ENCODE measurements at regions not wholly inside any gene's neighbourhood (a gene's known extent, or its start where the extent isn't known, plus 50 kb on each side); places are given as distances from the start of the nearest gene placed in this dataset.

DNA sequence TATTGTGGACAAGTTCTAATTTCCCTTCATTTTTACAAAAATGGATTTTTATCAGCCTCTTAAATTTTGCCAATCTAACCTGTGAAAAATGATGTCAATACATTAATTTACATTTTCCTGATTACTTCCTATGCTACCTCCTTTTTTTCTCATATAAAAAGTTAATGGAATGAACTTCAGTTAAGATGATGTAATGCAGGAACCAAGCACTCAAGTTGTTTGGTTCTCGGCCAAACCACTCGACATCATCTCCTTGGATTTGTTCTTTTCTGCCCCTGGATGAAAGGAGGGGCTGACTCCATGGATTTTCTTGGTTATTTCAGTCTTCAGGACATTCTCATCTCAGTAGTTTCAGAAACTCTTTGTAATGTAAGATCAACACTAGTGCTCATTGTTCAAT is 253.1 kb upstream of the NXPH2 start:
- H3K27ac ChIP-seq (ENCODE audit: low read depth, low read length), result no peak overlapping the region
- no peak overlapping the region for H3K4me3 ChIP-seq (ENCODE audit: low read length)
- no peaks in the 10 kb centered on the region for H3K4me1 ChIP-seq (ENCODE audit: insufficient read depth, low read length)
- no peaks in the 10 kb centered on the region for H3K36me3 ChIP-seq (ENCODE audit: insufficient read depth, low read length)
- H3K9ac ChIP-seq (ENCODE audit: low read depth, low read length), result no peak overlapping the region
- no peaks in the 10 kb centered on the region for H3K9me3 ChIP-seq (ENCODE audit: insufficient read depth, low read depth, low read length)
- H3K27me3 ChIP-seq (ENCODE audit: insufficient read depth, low read length), result no peaks in the 10 kb centered on the region
- 94% methylated on average over 2 of the region's 2 CpGs for WGBS

DNA sequence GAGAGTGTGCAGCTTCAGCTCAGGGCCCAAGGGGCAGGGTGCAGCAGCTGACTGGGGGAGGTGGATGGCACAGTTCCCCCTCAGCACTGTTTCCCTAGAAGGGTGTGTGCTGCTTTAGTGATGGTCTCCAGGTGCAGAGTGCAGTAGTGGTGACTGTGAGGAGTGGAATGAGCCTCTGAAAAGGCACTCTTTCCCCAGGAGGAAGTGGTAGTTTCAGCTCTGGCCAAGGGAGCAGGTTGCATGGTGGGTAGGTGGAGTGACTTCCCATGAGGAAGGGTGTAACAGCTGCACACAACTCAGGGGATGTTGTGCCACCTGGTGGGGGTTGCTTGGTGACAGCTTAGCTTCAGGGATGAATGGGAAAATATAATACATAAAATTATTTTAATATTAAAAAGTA is 251.5 kb upstream of the NXPH2 start:
- H3K4me3 ChIP-seq (ENCODE audit: low read length), result no peak overlapping the region
- H3K27me3 ChIP-seq (ENCODE audit: insufficient read depth, low read length), result no peaks in the 10 kb centered on the region
- no peaks in the 10 kb centered on the region for H3K9me3 ChIP-seq (ENCODE audit: insufficient read depth, low read depth, low read length)
- H3K9ac ChIP-seq (ENCODE audit: low read depth, low read length), result no peak overlapping the region
- H3K27ac ChIP-seq (ENCODE audit: low read depth, low read length), result no peak overlapping the region
- H3K4me1 ChIP-seq (ENCODE audit: insufficient read depth, low read length), result no peaks in the 10 kb centered on the region
- no peaks in the 10 kb centered on the region for H3K36me3 ChIP-seq (ENCODE audit: insufficient read depth, low read length)

DNA sequence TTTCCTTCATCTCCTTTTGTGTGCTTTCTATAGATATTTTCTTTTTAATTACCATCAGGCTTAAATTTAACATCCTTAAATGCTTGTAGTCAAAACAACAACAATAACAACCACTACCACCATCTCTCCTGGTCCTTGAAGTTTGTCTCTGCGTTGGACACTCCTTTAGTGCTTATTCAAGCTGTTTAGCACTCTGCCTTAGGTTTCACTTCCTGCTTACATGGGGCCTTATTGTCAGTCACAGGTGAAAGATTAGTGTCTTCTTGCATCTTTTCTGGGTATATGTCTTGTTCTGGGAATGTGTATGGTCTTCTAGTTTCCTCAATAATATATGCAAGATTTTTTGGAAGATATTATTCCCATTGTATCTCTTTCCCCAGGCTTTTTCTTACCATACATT is 240.1 kb upstream of the NXPH2 start:
- H3K27ac ChIP-seq (ENCODE audit: low read depth, low read length), result no peak overlapping the region
- H3K9ac ChIP-seq (ENCODE audit: low read depth, low read length), result no peak overlapping the region
- 94% methylated on average over 1 of the region's 1 CpG for WGBS
- no peak overlapping the region for H3K4me3 ChIP-seq (ENCODE audit: low read length)
- H3K27me3 ChIP-seq (ENCODE audit: insufficient read depth, low read length), result no peaks in the 10 kb centered on the region
- H3K9me3 ChIP-seq (ENCODE audit: insufficient read depth, low read depth, low read length), result peaks cover 11% of the 10 kb centered on the region; the same call in 1 of the 2 replicates
- no peaks in the 10 kb centered on the region for H3K4me1 ChIP-seq (ENCODE audit: insufficient read depth, low read length)
- H3K36me3 ChIP-seq (ENCODE audit: insufficient read depth, low read length), result no peaks in the 10 kb centered on the region

DNA sequence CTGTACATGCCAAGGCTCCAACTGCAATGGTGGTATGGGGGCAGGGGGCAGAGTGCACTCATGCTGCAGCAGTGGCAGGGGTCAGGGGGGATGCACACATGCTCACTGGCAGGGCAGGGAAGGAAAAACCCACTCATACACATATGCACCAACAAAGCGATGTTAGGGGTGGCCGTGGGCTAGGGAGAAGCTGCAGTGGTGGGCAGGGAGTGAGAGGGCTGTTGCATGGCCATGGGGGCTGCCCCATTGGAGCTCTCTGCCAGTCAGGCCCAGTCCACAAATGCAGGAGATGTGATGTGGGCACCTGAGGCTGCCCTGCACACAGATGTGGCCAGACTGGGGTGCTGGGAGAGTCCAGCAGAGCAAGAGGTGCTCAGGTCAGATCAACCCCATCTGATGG is 238.1 kb upstream of the NXPH2 start:
- 98% methylated on average over 2 of the region's 2 CpGs for WGBS
- no peak overlapping the region for H3K4me3 ChIP-seq (ENCODE audit: low read length)
- no peaks in the 10 kb centered on the region for H3K27me3 ChIP-seq (ENCODE audit: insufficient read depth, low read length)
- no peak overlapping the region for H3K9ac ChIP-seq (ENCODE audit: low read depth, low read length)
- peaks cover 11% of the 10 kb centered on the region; the same call in 1 of the 2 replicates for H3K9me3 ChIP-seq (ENCODE audit: insufficient read depth, low read depth, low read length)
- H3K36me3 ChIP-seq (ENCODE audit: insufficient read depth, low read length), result no peaks in the 10 kb centered on the region
- H3K27ac ChIP-seq (ENCODE audit: low read depth, low read length), result no peak overlapping the region
- H3K4me1 ChIP-seq (ENCODE audit: insufficient read depth, low read length), result no peaks in the 10 kb centered on the region

DNA sequence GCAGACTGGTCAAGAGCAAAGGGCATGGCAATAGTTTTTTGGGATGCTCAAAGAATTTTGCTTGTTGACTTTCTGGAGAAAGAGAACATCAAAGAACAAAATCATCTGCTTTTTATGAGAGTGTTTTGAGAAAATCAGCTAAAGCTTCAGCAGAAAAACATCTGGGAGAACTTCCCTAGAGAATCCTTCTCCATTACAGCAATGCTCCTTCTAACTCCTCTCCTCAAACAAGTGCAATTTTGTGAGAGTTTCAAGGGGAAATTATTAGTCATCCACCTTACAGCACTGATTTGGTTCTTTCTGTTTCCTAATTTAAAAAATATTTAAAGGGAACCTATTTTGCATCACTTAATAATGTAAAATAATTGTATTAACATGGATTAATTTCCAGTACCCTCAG is 226.9 kb upstream of the NXPH2 start:
- Histone ChIP-seq H3K4me3 (ENCODE audit: low read length) (no peak overlapping the region), H3K9me3 (ENCODE audit: insufficient read depth, low read depth, low read length) (no peaks in the 10 kb centered on the region), H3K27me3 (ENCODE audit: insufficient read depth, low read length) (no peaks in the 10 kb centered on the region), H3K9ac (ENCODE audit: low read depth, low read length) (no peak overlapping the region), H3K27ac (ENCODE audit: low read depth, low read length) (no peak overlapping the region), H3K36me3 (ENCODE audit: insufficient read depth, low read length) (no peaks in the 10 kb centered on the region), H3K4me1 (ENCODE audit: insufficient read depth, low read length) (no peaks in the 10 kb centered on the region)

DNA sequence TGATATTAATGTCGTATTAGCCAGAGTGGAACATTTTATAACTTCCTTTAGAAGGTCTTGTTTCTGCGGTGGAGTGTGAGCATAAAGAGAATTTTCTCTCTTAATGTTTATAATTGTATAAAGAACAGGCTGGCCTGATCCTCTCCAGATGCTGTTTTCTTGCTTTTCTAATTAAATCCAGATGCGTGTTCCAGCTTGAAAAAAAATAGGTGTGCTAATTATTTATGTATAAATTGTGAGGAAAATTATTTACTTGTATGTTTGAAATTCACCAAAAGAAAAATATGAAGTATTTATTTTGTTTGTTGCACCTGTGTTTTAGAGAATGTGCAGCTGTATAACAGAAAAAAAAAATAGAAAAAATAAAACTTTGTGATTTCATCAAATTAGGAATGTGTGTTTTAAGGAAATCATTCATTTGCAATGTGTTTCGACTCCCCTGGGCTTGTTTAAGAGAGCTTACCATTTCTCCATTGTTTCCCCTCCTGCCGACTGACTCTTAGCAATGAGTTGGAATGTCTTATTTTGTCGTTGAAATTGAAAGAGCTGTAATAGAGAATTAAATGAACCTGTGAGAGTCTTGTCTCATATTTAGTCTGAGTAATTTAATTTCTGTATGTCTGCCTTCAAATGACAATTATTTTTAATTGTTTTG is 220.1 kb upstream of the NXPH2 start:
- no peaks in the 10 kb centered on the region for H3K27me3 ChIP-seq (ENCODE audit: insufficient read depth, low read length)
- no peak overlapping the region for H3K9ac ChIP-seq (ENCODE audit: low read depth, low read length)
- peaks cover 11% of the 10 kb centered on the region for H3K4me1 ChIP-seq (ENCODE audit: insufficient read depth, low read length)
- no peak overlapping the region for H3K4me3 ChIP-seq (ENCODE audit: low read length)
- no peaks in the 10 kb centered on the region for H3K36me3 ChIP-seq (ENCODE audit: insufficient read depth, low read length)
- H3K27ac ChIP-seq (ENCODE audit: low read depth, low read length), result no peak overlapping the region
- H3K9me3 ChIP-seq (ENCODE audit: insufficient read depth, low read depth, low read length), result no peaks in the 10 kb centered on the region
- 80% methylated on average over 6 of the region's 6 CpGs for WGBS

DNA sequence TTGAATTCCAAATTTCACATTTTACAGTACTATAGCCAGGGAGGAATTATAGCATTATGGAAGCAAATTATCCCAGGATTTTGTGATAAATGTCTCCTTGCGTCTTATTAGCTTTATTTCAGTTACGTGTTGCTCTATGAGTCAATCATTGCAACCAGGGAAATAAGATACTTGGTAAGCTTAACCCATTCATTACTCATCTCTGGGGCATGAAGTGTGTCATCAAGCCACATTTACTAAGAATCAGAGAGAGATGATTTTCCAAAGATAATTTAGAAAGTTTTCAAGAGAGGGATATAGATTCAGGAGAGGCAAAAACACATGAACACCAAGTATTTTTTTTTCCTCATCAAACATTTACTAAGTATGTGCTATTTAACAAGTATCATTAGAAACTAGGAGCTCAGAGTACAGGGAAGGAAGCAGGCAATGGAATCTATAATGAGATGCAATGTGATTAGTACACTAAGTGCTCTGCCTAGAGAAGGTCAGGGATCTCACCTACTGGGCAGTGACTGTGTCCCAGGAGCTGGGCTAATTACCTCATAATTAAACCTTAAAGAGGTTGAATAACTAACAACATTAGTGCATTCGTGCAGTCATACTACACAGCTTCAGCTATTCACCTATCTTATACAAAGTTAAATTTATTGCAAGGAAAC is 217.8 kb upstream of the NXPH2 start:
- H3K27me3 ChIP-seq (ENCODE audit: insufficient read depth, low read length), result no peaks in the 10 kb centered on the region
- 90% methylated on average over 3 of the region's 3 CpGs for WGBS

DNA sequence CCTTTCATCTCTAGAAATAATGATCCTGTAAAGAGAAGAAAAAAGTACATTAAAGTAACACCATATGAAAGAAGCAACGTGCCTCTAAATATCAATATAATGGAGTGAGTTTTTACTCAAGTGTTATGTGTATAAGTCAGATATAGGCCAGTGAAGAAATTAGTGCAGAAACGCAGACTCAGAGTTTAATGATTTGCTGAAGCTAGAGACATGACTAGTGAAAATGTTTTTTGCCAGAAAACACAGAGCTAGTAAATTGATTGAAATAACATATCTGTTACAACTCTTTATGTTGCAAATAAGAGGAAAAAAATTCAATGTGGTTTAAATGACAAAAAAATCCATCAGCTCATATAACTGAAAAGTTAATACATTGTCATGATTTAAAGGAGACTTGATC is 217.2 kb upstream of the NXPH2 start:
- WGBS, result 90% methylated on average over 2 of the region's 2 CpGs
- Histone ChIP-seq H3K27ac (ENCODE audit: low read depth, low read length) (no peak overlapping the region), H3K27me3 (ENCODE audit: insufficient read depth, low read length) (no peaks in the 10 kb centered on the region), H3K4me3 (ENCODE audit: low read length) (no peak overlapping the region), H3K4me1 (ENCODE audit: insufficient read depth, low read length) (peaks cover 11% of the 10 kb centered on the region), H3K9me3 (ENCODE audit: insufficient read depth, low read depth, low read length) (no peaks in the 10 kb centered on the region), H3K9ac (ENCODE audit: low read depth, low read length) (no peak overlapping the region), H3K36me3 (ENCODE audit: insufficient read depth, low read length) (no peaks in the 10 kb centered on the region)

More for the DNA sequence above, 217.8 kb upstream of the NXPH2 start:
- H3K4me3 ChIP-seq (ENCODE audit: low read length), result no peak overlapping the region
- H3K36me3 ChIP-seq (ENCODE audit: insufficient read depth, low read length), result no peaks in the 10 kb centered on the region
- H3K4me1 ChIP-seq (ENCODE audit: insufficient read depth, low read length), result peaks cover 11% of the 10 kb centered on the region
- H3K9me3 ChIP-seq (ENCODE audit: insufficient read depth, low read depth, low read length), result no peaks in the 10 kb centered on the region
- H3K27ac ChIP-seq (ENCODE audit: low read depth, low read length), result no peak overlapping the region
- H3K9ac ChIP-seq (ENCODE audit: low read depth, low read length), result no peak overlapping the region

DNA sequence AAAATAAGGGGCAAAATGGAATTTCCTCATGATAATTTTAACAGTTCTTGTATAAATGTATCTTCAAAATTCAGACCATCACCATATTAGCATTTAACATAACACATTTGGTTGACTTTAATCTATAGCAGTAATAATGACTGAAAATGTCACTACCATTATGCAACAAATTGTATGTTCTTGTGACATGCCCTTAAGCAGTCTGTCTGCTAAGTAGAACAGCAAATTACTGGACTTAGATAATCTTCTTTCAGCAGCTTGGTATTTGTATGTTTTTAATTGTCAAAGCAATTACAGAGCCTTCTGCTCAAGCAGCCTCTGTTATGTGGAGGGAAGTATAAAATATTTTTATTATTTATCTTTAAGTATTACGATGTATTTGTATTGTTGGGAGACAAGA is 214.3 kb upstream of the NXPH2 start:
- H3K36me3 ChIP-seq (ENCODE audit: insufficient read depth, low read length), result no peaks in the 10 kb centered on the region
- no peak overlapping the region for H3K27ac ChIP-seq (ENCODE audit: low read depth, low read length)
- no peaks in the 10 kb centered on the region for H3K9me3 ChIP-seq (ENCODE audit: insufficient read depth, low read depth, low read length)
- H3K9ac ChIP-seq (ENCODE audit: low read depth, low read length), result no peak overlapping the region
- no CpG with 5 or more reads among the region's 1 CpG for WGBS
- no peaks in the 10 kb centered on the region for H3K4me1 ChIP-seq (ENCODE audit: insufficient read depth, low read length)
- no peaks in the 10 kb centered on the region for H3K27me3 ChIP-seq (ENCODE audit: insufficient read depth, low read length)
- H3K4me3 ChIP-seq (ENCODE audit: low read length), result no peak overlapping the region

DNA sequence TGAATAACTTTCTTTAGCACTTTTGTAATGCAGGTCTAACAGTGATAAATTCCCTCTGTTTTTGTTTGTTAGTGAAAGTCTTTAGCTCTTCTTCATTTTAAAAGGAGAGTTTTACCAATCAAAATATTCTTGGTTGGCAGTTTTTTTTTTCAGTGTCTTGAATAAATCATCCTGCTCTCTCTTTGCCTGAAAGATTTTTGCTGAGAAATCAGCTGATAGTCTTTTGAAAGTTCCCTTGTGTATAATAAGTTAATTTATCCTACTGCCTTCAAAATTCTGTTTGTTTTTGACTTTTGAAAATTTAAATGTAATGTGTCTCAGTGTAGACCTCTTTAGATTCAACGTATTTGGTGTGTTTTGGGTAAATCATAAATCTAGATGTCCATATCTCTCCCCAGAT is 205.7 kb upstream of the NXPH2 start:
- no peaks in the 10 kb centered on the region for H3K4me1 ChIP-seq (ENCODE audit: insufficient read depth, low read length)
- H3K4me3 ChIP-seq (ENCODE audit: low read length), result no peak overlapping the region
- H3K36me3 ChIP-seq (ENCODE audit: insufficient read depth, low read length), result no peaks in the 10 kb centered on the region
- H3K9me3 ChIP-seq (ENCODE audit: insufficient read depth, low read depth, low read length), result peaks cover 6% of the 10 kb centered on the region; the same call in 1 of the 2 replicates
- WGBS, result no CpG with 5 or more reads among the region's 1 CpG
- H3K27ac ChIP-seq (ENCODE audit: low read depth, low read length), result no peak overlapping the region
- no peaks in the 10 kb centered on the region for H3K27me3 ChIP-seq (ENCODE audit: insufficient read depth, low read length)
- H3K9ac ChIP-seq (ENCODE audit: low read depth, low read length), result no peak overlapping the region

DNA sequence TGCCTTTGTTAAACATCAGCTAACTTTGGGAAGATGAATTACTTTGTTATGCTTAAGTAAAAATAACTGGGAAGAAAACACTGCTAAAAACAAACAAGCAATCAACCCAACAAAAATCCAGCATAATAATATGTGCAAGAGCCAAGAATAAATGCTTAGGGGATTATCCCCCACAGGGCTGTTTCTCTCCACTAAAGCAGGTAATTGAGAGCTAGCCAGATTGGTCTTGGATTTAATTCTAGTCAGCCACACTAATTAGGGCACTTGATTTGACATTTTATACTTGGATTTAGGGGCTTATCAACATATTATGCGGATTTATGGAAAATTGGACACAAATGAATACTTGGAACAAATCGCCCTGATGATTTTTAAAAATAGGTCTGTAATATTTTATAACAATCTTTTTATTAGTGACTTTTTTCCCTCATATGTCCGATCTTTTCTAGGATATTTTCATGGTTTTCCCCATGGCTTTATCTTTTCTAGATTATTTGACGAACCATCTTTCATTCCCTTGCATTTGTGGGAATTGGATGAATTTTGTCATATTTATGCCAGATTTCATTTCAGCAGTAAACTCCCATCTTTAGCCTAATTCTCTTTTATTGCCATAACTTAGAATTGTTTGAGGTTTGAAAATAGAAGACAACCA is 199.1 kb upstream of the NXPH2 start:
- Histone ChIP-seq H3K36me3 (ENCODE audit: insufficient read depth, low read length) (no peaks in the 10 kb centered on the region), H3K27ac (ENCODE audit: low read depth, low read length) (no peak overlapping the region), H3K9me3 (ENCODE audit: insufficient read depth, low read depth, low read length) (peaks cover 5% of the 10 kb centered on the region; the same call in 1 of the 2 replicates), H3K4me1 (ENCODE audit: insufficient read depth, low read length) (no peaks in the 10 kb centered on the region), H3K4me3 (ENCODE audit: low read length) (no peak overlapping the region), H3K27me3 (ENCODE audit: insufficient read depth, low read length) (no peaks in the 10 kb centered on the region), H3K9ac (ENCODE audit: low read depth, low read length) (no peak overlapping the region)
- WGBS, result 82% methylated on average over 2 of the region's 4 CpGs

Measured in HUES64 (cell line).